OCI-LY1 (cell line): ENCODE measurements at regions not wholly inside any gene's neighbourhood (a gene's known extent, or its start where the extent isn't known, plus 50 kb on each side); places are given as distances from the start of the nearest gene placed in this dataset.

Experiments used
- CTCF ChIP-seq: fragments of 200-600 bp; sonication (generic), shearing (Covaris generic); IDR thresholded peaks from 2 replicates; pipeline ENCODE4 v1.5.1; 2017; ENCODE audit warnings: mild to moderate bottlenecking, antibody characterized with exemption, low read length, moderate library complexity, mixed read lengths
- EZH2 ChIP-seq: fragments of 200-600 bp; sonication (generic), shearing (Covaris generic); IDR thresholded peaks from 2 replicates; pipeline ENCODE4 v1.8.0; 2017; ENCODE audit warnings: borderline replicate concordance, mixed run types, mild to moderate bottlenecking, antibody characterized with exemption, low read length, moderate library complexity, mixed read lengths

DNA sequence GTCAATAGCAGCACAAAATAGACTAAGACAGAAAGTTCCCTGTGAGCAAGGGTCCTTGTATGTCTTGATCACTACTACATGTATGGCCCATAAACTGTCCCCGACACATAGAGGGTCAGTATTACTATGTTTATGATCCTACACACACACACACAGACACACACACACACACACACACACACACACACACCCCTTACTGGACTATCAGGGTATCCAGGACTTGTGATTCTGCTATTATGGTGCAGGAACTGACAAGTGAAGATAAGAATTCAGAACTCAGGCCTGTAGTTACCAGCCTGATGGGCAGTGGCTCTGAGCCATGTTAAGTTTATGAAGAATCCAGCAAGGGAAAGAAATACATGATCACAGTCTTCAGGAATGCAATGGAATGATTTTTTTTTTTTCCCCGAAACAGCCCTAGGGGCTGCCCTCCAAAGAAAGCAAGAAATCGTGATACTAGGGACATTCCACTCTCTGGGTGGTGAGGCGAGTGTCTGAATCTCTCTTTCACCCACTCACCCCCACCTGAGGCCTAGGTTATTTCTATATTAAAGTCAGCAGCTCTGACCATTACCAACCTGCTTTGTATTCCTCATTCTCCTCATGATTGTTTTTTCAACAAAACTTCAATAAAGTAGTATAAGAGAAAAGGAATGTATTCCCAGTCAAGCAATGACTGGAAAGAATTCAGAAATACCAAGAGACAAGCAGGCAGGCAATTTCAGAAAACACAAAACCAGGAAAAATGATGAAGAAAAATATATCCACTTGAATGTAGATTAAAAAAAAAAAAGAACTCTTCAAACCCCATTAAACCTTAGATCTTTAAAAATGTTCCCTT is 105.8 kb downstream of the AVPR1A start:
- no peak for TF ChIP-seq CTCF
- TF ChIP-seq EZH2, result no peak
